NCI-H526 treated with DMSO at 0.1 percent for 48 hours (cell line): ENCODE measurements at regions not wholly inside any gene's neighbourhood (a gene's known extent, or its start where the extent isn't known, plus 50 kb on each side); places are given as distances from the start of the nearest gene placed in this dataset.

ENCODE experiments used
- DNase-seq: peaks from one replicate; lab custom pipeline; 2025; lab: John Stamatoyannopoulos, UW

DNA sequence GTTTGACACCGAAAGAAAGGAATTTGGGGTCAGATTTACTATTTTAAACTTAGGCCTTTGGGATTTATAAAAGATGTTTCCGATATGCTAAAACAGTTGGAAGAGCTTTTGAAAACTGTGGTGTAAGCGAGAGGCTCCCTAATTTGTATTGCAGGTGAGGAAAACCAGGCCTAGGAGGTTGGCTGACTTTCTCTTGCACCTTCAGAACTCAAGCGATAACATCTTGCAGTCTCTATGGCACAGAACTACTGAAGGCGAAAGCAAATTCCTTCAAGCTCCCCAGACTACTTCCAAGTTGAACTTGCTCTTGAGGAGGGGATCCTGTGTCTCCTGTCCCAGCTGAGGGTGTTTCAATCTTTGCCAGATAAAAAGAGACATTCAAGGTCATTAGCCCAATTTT lies 685.7 kb downstream of the ADGRL2 start:
- no peak for DNase-seq

DNA sequence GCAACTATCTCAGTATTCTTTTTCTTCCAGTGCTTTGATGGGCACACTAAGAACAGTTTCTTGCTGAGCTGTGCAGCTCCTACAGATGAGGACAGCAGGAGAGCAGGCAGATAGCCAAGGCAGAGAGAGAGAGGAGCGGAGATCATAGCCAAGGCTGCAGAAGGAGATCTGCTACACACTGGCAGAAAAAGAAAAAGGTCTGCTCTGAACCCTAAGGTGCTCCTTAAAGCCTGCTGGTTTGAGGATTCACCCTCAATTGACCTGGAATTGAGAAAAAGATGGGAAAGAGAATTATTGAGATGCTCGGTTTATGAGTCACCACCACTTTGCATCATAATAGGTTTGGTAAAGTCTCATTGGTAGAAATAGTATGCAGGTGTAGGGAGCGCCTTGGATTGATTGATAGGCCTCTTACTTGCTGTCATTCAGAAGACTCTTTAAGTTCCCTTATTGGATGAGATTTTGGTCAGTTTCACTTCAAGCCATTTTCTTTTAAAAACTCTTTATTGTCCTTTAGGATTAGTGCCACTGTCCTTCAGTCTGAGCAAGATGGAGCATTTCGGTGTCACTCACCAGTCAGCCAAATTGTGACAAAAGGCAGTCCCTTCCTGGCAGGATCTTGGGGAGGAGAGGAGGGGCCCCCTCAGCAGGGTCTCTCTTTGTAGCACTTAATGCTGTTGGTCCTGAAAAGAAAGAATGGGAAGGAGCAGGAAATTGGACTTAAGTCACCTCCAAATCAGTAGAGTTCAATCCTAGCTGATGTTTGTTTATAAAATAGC lies 685.0 kb downstream of the ADGRL2 start:
- no peak for DNase-seq

DNA sequence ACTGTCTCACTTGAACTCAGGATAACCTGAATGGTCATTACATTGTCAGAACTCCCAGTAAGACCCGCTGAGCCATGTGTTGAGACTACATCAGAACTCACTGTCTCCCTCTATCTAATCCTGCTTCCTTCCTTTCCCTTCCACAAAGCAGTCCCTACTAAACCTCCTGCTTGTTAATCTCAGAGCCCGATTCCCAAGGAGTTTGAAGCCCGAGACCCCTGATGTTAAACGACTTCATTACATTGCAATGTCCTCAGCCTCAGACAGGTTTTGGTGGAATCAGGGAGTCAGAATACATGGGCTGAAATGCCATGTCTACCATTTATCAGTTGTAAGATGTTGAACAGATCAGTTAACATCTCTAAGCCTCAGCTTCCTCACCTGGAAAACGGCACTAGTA lies 682.4 kb downstream of the ADGRL2 start:
- DNase-seq = no peak

DNA sequence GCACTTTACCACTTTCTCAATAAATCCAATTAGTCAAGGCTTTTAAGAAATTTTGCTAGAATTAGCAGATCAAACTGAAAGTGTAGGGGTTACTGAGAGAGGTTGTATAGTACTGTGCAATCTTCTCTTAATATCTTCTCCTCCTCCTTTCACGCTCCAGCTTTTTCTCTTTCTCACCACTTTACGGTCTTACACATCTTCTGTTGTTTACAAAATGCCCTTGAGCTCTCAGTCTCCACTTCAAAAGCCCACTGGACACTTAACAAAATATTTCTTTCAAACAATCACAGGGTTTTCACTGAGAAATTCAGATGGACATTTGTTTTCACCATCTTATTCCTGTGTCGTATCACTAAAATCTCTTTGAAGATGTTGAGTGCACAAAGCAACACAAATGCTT lies 678.2 kb downstream of the ADGRL2 start:
- DNase-seq = no peak

DNA sequence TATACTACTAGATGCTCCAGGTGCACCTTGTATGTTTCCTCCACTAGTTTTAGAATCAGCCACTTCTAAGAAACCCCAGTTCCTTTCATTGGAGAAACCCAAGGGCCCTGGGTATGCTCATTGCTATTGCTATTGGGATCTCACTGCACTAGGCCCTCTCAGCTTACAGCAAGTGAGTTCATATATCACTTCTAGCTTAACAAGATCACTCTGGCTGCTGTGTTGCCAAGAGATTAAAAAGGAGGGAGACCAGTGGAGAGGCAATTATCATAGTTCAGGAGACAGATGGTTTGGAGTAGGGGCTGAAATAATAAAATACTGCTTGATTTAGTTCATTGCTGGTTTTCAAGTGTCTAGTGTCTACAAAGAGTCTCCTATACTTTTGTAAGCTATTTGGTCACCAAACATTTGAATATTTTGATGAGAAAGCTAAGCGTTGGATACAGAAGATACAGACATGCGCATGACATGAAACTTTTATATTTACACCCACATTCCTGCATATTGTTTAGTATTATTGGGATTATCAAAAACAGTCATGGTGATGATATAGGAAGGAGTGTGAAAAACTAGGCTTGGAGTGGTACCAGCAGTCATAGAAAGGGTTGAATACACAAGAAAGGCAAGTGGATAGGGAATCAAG lies 671.9 kb downstream of the ADGRL2 start:
- DNase-seq = no peak

- no peak for DNase-seq
These were observed 666.2 kb downstream of the ADGRL2 start for GRCh38 chr1:82466891-82467290.

- DNase-seq = no peak
These were observed 665.7 kb downstream of the ADGRL2 start for GRCh38 chr1:82466416-82466815.

- DNase-seq = no peak
These were observed 664.3 kb downstream of the ADGRL2 start for GRCh38 chr1:82465024-82465423.

- no peak for DNase-seq
These were observed 663.7 kb downstream of the ADGRL2 start for GRCh38 chr1:82464362-82465001.

GRCh38 chr1:82463951-82464350 lies 663.2 kb downstream of the ADGRL2 start:
- no peak for DNase-seq

- no peak for DNase-seq
These were observed 661.6 kb downstream of the ADGRL2 start for GRCh38 chr1:82462366-82462765.

DNA sequence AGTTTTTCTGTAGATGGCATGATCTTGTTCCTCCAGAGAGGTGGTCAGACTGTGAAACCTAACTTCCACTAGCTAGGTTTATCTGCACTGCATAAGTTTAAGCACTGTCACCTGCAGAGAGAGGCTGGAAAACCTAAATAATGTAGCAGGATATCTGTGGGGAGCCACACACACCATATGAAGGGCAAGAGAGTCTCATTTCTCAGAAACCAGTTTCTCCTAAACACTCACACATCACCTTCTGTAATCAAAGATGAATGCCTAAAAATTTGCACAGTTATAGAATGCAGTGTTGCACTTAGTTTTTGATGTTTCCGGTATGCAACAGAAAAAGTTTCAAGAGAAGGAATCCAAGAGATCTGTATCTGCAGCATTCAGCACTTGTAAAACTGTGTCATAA lies 654.6 kb downstream of the ADGRL2 start:
- DNase-seq = no peak

GRCh38 chr1:82454431-82454830 lies 653.7 kb downstream of the ADGRL2 start:
- no peak for DNase-seq

DNA sequence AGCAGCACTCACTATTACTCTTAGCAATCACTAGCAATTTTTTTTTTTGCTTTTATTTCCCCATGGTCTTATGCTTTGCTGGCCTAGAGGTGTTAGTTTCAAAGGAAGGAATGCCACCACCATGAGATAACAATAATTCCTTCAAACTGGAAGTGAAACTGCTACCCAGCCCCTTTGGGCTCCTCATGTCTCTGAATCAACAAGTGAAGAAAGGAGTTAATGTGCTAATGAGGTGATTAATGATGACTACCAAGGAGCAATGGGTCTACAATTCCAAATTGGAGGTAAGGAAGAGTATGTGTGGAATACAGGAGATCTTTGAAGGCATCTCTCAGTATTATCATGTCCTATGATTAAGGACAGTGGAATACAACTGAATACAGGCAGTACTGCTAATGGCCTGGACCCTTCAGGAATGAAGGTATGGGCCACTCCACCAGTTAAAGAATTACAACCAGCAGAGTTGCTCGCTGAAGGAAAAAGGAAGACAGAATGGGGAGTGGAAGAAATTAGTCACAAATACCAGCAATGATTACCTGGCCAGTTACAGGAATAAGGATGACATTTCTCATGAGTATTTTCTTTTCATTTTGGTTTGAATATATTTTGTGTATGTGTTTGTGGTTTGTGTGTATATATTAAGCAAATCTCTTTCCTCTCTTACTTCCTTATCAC lies 652.9 kb downstream of the ADGRL2 start:
- no peak for DNase-seq

GRCh38 chr1:82452096-82452495 lies 651.4 kb downstream of the ADGRL2 start:
- DNase-seq = no peak

GRCh38 chr1:82451191-82451590 lies 650.5 kb downstream of the ADGRL2 start:
- DNase-seq = no peak

DNA sequence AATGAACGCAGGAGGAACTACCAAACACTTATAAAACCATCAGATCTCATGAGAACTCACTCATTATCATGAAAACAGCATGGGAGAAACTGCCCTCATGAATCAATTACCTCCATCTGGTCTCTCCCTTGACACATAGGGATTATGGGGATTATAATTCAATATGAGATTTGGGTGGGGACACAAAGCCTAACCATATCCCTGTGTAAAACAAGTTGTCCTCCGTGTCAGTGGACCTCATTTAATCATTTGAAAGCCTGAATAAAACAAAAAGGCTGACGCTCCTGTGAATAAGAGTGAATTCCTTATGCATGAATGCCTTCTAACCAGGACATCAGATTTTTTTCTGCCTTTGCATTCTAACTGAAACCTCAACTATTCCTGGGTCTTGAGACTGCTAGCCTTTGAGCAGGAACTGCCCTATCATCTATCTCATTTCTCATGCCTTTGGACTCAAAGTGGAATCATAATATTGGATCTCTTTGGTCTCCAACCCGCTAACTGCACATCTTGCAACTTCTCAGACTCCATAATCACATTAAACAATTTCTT lies 648.8 kb downstream of the ADGRL2 start:
- no peak for DNase-seq

DNA sequence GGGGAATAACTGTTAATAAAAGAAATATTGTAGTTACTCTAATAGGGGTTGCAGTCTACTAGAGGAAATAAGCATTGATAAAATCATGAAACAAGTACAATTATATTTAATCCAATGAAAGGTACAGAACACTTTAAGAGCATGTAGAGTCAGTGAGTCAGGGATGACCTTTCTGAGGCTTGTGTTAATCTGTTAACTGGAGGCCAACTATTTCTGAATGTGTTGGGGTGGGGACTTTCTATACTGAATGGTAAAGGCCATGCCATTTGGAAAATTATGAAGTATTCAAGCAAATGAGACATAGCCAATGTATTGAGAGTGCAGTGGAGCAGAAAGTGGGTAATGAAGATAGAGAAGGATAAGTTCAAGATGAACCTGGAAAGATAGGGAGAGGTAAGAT lies 646.2 kb downstream of the ADGRL2 start:
- no peak for DNase-seq

DNA sequence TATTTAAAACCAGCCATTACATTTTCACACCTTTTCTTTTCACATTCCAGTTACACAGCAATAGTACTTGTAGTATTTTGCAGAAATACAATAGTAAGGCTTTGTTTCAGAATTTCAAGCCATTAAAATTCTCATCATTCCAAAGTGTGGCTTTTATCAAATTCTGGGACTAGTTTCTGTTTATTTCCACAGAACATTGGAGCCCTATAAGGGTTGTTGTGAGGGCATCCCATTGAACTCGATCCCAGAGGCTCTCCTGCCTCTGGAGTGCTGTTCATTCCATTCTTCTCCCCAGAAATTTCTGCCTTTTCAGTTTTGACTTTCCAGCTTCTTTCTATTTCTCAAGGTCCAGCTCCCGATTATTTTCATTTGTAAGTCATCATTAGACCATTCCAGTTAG lies 645.5 kb downstream of the ADGRL2 start:
- no peak for DNase-seq

DNA sequence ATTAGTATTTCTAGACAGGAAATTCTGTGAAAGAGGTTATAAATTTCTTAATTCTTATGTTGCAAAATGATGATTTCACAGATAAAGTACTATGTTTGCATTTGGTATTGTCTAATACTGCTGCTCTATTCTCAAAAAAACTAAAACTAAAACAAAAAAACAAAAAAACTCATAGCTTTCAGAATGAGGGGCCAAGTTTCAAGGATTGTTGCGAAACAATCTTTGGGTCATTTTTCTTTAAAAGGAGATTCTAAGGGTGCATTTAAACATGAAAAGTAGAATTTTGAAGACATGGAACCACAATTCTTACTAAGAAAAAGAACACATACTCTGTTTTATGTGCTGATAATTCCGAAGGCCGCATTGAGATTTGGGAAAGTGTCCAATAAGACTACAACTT lies 645.1 kb downstream of the ADGRL2 start:
- no peak for DNase-seq

DNA sequence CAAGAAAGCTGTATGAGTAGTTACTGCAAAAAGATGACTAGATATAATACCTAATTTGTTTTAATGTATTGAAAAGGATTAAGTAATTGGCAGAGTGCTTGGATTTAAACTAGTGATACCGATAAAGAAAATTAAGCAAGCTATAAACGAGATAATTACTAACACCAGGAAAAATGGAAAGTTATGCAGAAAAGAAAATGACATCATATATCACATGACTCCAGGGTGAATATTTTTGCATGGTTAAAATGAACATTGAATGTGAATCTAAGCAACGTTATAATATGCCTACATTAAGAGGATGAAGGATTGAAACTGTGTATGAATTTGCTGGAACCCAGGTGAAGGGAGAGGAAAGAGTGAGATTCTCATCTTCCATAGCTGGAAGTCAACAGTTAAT lies 644.4 kb downstream of the ADGRL2 start:
- no peak for DNase-seq

- no peak for DNase-seq
These were observed 640.7 kb downstream of the ADGRL2 start for GRCh38 chr1:82441402-82441801.
